ENCODE measurements at regions not wholly inside any gene's neighbourhood (a gene's known extent, or its start where the extent isn't known, plus 50 kb on each side); places are given as distances from the start of the nearest gene placed in this dataset.

GRCh38 chr7:81014266-81014665 is 95.4 kb upstream of the SEMA3C start:
- Histone ChIP-seq H2BK120ac (replicated peaks; ENCODE audit: low read depth, low read length) (no peak overlapping the region), H2AK5ac (ENCODE audit: low read depth, low read length) (no peak overlapping the region), H3K14ac (ENCODE audit: insufficient read length) (no peak overlapping the region), H3K23me2 (ENCODE audit: low read depth, low read length) (no peaks in the 10 kb centered on the region), H3K9me3 (ENCODE audit: insufficient read depth in 2 of 2, low read depth in 1 of 2, low read length in 1 of 2) (no peaks in the 10 kb centered on the region), H3K4me2 (ENCODE audit: insufficient read depth in 1 of 2, low read depth in 2 of 2, low read length in 2 of 2) (no peak overlapping the region), H3K4ac (replicated peaks; ENCODE audit: insufficient read length, low read depth, low read length) (no peak overlapping the region), H3K23ac (ENCODE audit: insufficient read length) (no peak overlapping the region), H2AFZ (ENCODE audit: low read length) (no peak overlapping the region), H3K27me3 (replicated peaks in 1 of 4; ENCODE audit: control insufficient read depth in 3 of 4, extremely low read depth in 1 of 4, insufficient read depth in 3 of 4, low read length in 3 of 4) (no peaks in the 10 kb centered on the region), H3K4me3 (ENCODE audit: extremely low read depth in 1 of 4, insufficient read depth in 2 of 4, low read depth in 3 of 4, low read length in 4 of 4) (no peak overlapping the region), H2BK15ac (ENCODE audit: low read length) (no peak overlapping the region), H4K20me1 (replicated peaks in 1 of 2; ENCODE audit: control insufficient read depth in 1 of 2, insufficient read depth in 2 of 2, low read length in 2 of 2) (no peaks in the 10 kb centered on the region), H3K36me3 (ENCODE audit: control insufficient read depth in 2 of 4, insufficient read depth in 4 of 4, low read length in 3 of 4) (no peaks in the 10 kb centered on the region), H2BK5ac (ENCODE audit: low read depth, low read length) (no peak overlapping the region), H3K79me2 (ENCODE audit: control insufficient read depth in 1 of 2, insufficient read depth in 2 of 2, low read length in 2 of 2) (no peaks in the 10 kb centered on the region), H3K18ac (ENCODE audit: extremely low read depth, low read length) (no peak overlapping the region), H3K79me1 (ENCODE audit: low read depth, low read length) (no peaks in the 10 kb centered on the region), H4K5ac (ENCODE audit: insufficient read length, low read depth, low read length) (no peak overlapping the region), H4K91ac (replicated peaks; ENCODE audit: insufficient read length, low read length) (no peak overlapping the region), H2BK20ac (ENCODE audit: low read length) (no peak overlapping the region), H3K27ac (ENCODE audit: low read depth, low read length) (no peak overlapping the region), H4K8ac (ENCODE audit: extremely low read depth, insufficient read depth, low read length) (no peak overlapping the region), H2BK12ac (ENCODE audit: low read depth, low read length) (no peak overlapping the region), H3K9ac (replicated peaks in 1 of 4; ENCODE audit: extremely low read depth in 1 of 4, low read depth in 3 of 4, low read length in 3 of 4) (no peak overlapping the region), H3K56ac (replicated peaks; ENCODE audit: insufficient read length, low read depth, low read length) (no peak overlapping the region), H3K4me1 (replicated peaks in 1 of 4; ENCODE audit: control insufficient read depth in 3 of 4, insufficient read depth in 4 of 4, low read length in 3 of 4) (no peaks in the 10 kb centered on the region)
- POLR2A ChIA-PET (ENCODE audit: partially characterized antibody), result no interaction called here
- WGBS, 2 experiments (ENCODE audit: extremely low coverage in 1 of 2, insufficient coverage in 1 of 2, insufficient read length in 1 of 2, insufficient replicate concordance in 2 of 2, low coverage in 1 of 2, low lambda C conversion rate in 2 of 2, missing lambda C conversion rate in 1 of 2), result 89% methylated on average over 2 of the region's 2 CpGs; no CpG with 5 or more reads in 1 of the 2 experiments
- FAIRE-seq (no peak), DNase-seq (ENCODE audit: low read depth in 1 of 2, low spot score in 2 of 2) (no peak)
- TF ChIP-seq TAF7 (optimal IDR thresholded peaks at IDR 0.05; ENCODE audit: borderline replicate concordance, low read depth, low read length), result no peak
- no peak for TF ChIP-seq CBX8 (IDR thresholded peaks at IDR 0.05; ENCODE audit: borderline replicate concordance, low read depth, low read length)
- TF ChIP-seq POU5F1 (IDR thresholded peaks at IDR 0.05; ENCODE audit: low read depth, low read length), result no peak
- TF ChIP-seq CREB1 (IDR thresholded peaks at IDR 0.05), result no peak
- no peak for TF ChIP-seq KDM5A (IDR thresholded peaks at IDR 0.05; ENCODE audit: low read length)
- TF ChIP-seq ASH2L (IDR thresholded peaks at IDR 0.05; ENCODE audit: low read length), result no peak
- no peak for TF ChIP-seq CBX5 (IDR thresholded peaks at IDR 0.05; ENCODE audit: low read depth, low read length)
- TF ChIP-seq SP4 (IDR thresholded peaks at IDR 0.05; ENCODE audit: low read length), result no peak
- TF ChIP-seq E2F6 (IDR thresholded peaks at IDR 0.05), result no peak
- CTCF ChIA-PET (ENCODE audit: partially characterized antibody), result no interaction called here
